ENCODE measurements at regions not wholly inside any gene's neighbourhood (a gene's known extent, or its start where the extent isn't known, plus 50 kb on each side); places are given as distances from the start of the nearest gene placed in this dataset.

GRCh38 chr17:79281803-79282202, 207.2 kb downstream of the ENGASE start:
- no peak for DNase-seq (ENCODE audit: low read depth in 2 of 2)

- no peak for DNase-seq (ENCODE audit: low read depth in 2 of 2)
Measured at GRCh38 chr17:79280866-79281572, 206.4 kb downstream of the ENGASE start.

- DNase-seq (ENCODE audit: low read depth in 2 of 2) = no peak
Measured at GRCh38 chr17:79280010-79280409, 205.4 kb downstream of the ENGASE start.

GRCh38 chr17:79279320-79279719, 204.7 kb downstream of the ENGASE start:
- DNase-seq (ENCODE audit: low read depth in 2 of 2) = no peak

- DNase-seq (ENCODE audit: low read depth in 2 of 2) = no peak
Measured at GRCh38 chr17:79276821-79277220, 202.2 kb downstream of the ENGASE start.

GRCh38 chr17:79273660-79274059, 199.0 kb downstream of the ENGASE start:
- no peak for DNase-seq (ENCODE audit: low read depth in 2 of 2)

- DNase-seq (ENCODE audit: low read depth in 2 of 2) = no peak
Measured at GRCh38 chr17:79272666-79273219, 198.1 kb downstream of the ENGASE start.

- DNase-seq (ENCODE audit: low read depth in 2 of 2) = no peak
Measured at GRCh38 chr17:79272220-79272619, 197.6 kb downstream of the ENGASE start.

- no peak for DNase-seq (ENCODE audit: low read depth in 2 of 2)
Measured at GRCh38 chr17:79269620-79270019, 195.0 kb downstream of the ENGASE start.

- DNase-seq (ENCODE audit: low read depth in 2 of 2) = no peak
Measured at GRCh38 chr17:79263191-79263590, 188.6 kb downstream of the ENGASE start.

GRCh38 chr17:79262624-79263023, 188.0 kb downstream of the ENGASE start:
- DNase-seq (ENCODE audit: low read depth in 2 of 2) = no peak

- no peak for DNase-seq (ENCODE audit: low read depth in 2 of 2)
Measured at GRCh38 chr17:79261355-79262072, 186.9 kb downstream of the ENGASE start.

- no peak for DNase-seq (ENCODE audit: low read depth in 2 of 2)
Measured at GRCh38 chr17:79258843-79259242, 184.2 kb downstream of the ENGASE start.

- no peak for DNase-seq (ENCODE audit: low read depth in 2 of 2)
Measured at GRCh38 chr17:79258041-79258440, 183.4 kb downstream of the ENGASE start.

GRCh38 chr17:79255926-79256585, 181.4 kb downstream of the ENGASE start:
- no peak for DNase-seq (ENCODE audit: low read depth in 2 of 2)

GRCh38 chr17:79255456-79255855, 180.8 kb downstream of the ENGASE start:
- no peak for DNase-seq (ENCODE audit: low read depth in 2 of 2)

GRCh38 chr17:79255046-79255445, 180.4 kb downstream of the ENGASE start:
- no peak for DNase-seq (ENCODE audit: low read depth in 2 of 2)

GRCh38 chr17:79252886-79253285, 178.3 kb downstream of the ENGASE start:
- no peak for DNase-seq (ENCODE audit: low read depth in 2 of 2)

GRCh38 chr17:79251824-79252223, 177.2 kb downstream of the ENGASE start:
- DNase-seq (ENCODE audit: low read depth in 2 of 2) = no peak

GRCh38 chr17:79249929-79250521, 175.4 kb downstream of the ENGASE start:
- no peak for DNase-seq (ENCODE audit: low read depth in 2 of 2)

- DNase-seq (ENCODE audit: low read depth in 2 of 2) = no peak
Measured at GRCh38 chr17:79248843-79249493, 174.3 kb downstream of the ENGASE start.
